Astrocyte (in vitro differentiated cells and primary cell): ENCODE measurements at regions not wholly inside any gene's neighbourhood (a gene's known extent, or its start where the extent isn't known, plus 50 kb on each side); places are given as distances from the start of the nearest gene placed in this dataset.

Source experiments
- DNase-seq: peaks from one replicate; pipeline ENCODE4 v3.0.0-alpha.2; 2010; ENCODE audit warnings: low read depth
- FAIRE-seq: peaks from 2 replicates; lab custom pipeline; 2011; peaks lifted over from hg19 to GRCh38; lab: Jason Lieb, UNC
- H2AFZ ChIP-seq: 2 replicates; pipeline ENCODE4 v1.6.0; 2012; ENCODE audit warnings: low read depth, low read length, inconsistent platforms
- H3K27ac ChIP-seq: 2 replicates; pipeline ENCODE4 v1.5.1; 2011; ENCODE audit warnings: low read depth, low read length, inconsistent platforms
- H3K27me3 ChIP-seq: 2 replicates; pipeline ENCODE4 v1.6.0; 2011; ENCODE audit warnings: low read length, inconsistent platforms; ENCODE audit not compliant: insufficient read depth
- H3K36me3 ChIP-seq: 2 replicates; pipeline ENCODE4 v1.5.1; 2011; ENCODE audit warnings: low read length, inconsistent platforms; ENCODE audit not compliant: insufficient read depth
- H3K4me1 ChIP-seq: 2 replicates; pipeline ENCODE4 v1.5.1; 2011; ENCODE audit warnings: low read length, inconsistent platforms; ENCODE audit not compliant: insufficient read depth
- H3K4me2 ChIP-seq: 2 replicates; pipeline ENCODE4 v1.6.0; 2012; ENCODE audit warnings: low read length, inconsistent platforms
- H3K4me3 ChIP-seq: 2 replicates; pipeline ENCODE4 v1.5.1; 2011; ENCODE audit warnings: low read depth, mild to moderate bottlenecking, low read length, inconsistent platforms; ENCODE audit not compliant: insufficient read depth
- H3K79me2 ChIP-seq: 2 replicates; pipeline ENCODE4 v1.6.0; 2012; ENCODE audit warnings: mild to moderate bottlenecking, low read length, inconsistent platforms; ENCODE audit not compliant: insufficient read depth
- H3K9ac ChIP-seq: 2 replicates; pipeline ENCODE4 v1.6.0; 2012; ENCODE audit warnings: mild to moderate bottlenecking, low read length, inconsistent platforms
- H3K9me3 ChIP-seq: 2 replicates; pipeline ENCODE4 v1.5.1; 2012; ENCODE audit warnings: low read depth, mild to moderate bottlenecking, low read length, inconsistent platforms; ENCODE audit not compliant: insufficient read depth
- H4K20me1 ChIP-seq: 2 replicates; pipeline ENCODE4 v1.6.0; 2012; ENCODE audit warnings: low read length, inconsistent platforms; ENCODE audit not compliant: insufficient read depth
- H3K27ac Mint-ChIP-seq: one replicate; pipeline ENCODE4 v1.8.0; 2021; ENCODE audit warnings: mild to moderate bottlenecking, mixed read lengths; ENCODE audit not compliant: unreplicated experiment
- H3K27me3 Mint-ChIP-seq: one replicate; pipeline ENCODE4 v1.8.0; 2021; ENCODE audit warnings: low read depth, mixed read lengths; ENCODE audit not compliant: unreplicated experiment
- H3K36me3 Mint-ChIP-seq: one replicate; pipeline ENCODE4 v1.8.0; 2021; ENCODE audit warnings: low read depth, mixed read lengths; ENCODE audit not compliant: unreplicated experiment
- H3K4me1 Mint-ChIP-seq: one replicate; pipeline ENCODE4 v1.8.0; 2021; ENCODE audit warnings: low read depth, mixed read lengths; ENCODE audit not compliant: unreplicated experiment
- H3K4me3 Mint-ChIP-seq: one replicate; pipeline ENCODE4 v1.8.0; 2021; ENCODE audit warnings: mild to moderate bottlenecking, moderate library complexity, mixed read lengths; ENCODE audit not compliant: unreplicated experiment
- H3K9me3 Mint-ChIP-seq: one replicate; pipeline ENCODE4 v1.8.0; 2021; ENCODE audit warnings: mild to moderate bottlenecking, mixed read lengths; ENCODE audit not compliant: unreplicated experiment
- CTCF ChIP-seq: IDR thresholded peaks from 2 replicates; pipeline ENCODE4 v1.5.1; 2011; ENCODE audit warnings: low read depth, mild to moderate bottlenecking, inconsistent platforms, low read length, moderate library complexity; ENCODE audit not compliant: insufficient read depth
- EZH2 ChIP-seq: IDR thresholded peaks from 2 replicates; pipeline ENCODE4 v1.6.1; 2012; ENCODE audit warnings: mild to moderate bottlenecking, low read length, inconsistent platforms; ENCODE audit not compliant: insufficient read depth

- no peaks in the 10 kb centered on the region for H4K20me1 ChIP-seq
- no peak for TF ChIP-seq EZH2
- no peak for TF ChIP-seq CTCF
- peaks cover 9% of the 10 kb centered on the region for H3K27me3 ChIP-seq
- Mint-ChIP-seq H3K36me3 (no peaks in the 10 kb centered on the region), H3K27ac (no peak overlapping the region), H3K4me1 (no peaks in the 10 kb centered on the region), H3K4me3 (no peak overlapping the region), H3K9me3 (peaks cover 7% of the 10 kb centered on the region), H3K27me3 (peaks cover 6% of the 10 kb centered on the region)
- H3K79me2 ChIP-seq = no peaks in the 10 kb centered on the region
- DNase-seq (no peak), FAIRE-seq (no peak)
- H3K27ac ChIP-seq = no peak overlapping the region
- H2AFZ ChIP-seq = no peak overlapping the region
- no peaks in the 10 kb centered on the region for H3K36me3 ChIP-seq
- no peaks in the 10 kb centered on the region for H3K9me3 ChIP-seq
- H3K4me1 ChIP-seq = no peaks in the 10 kb centered on the region
- H3K4me2 ChIP-seq = no peak overlapping the region
- H3K9ac ChIP-seq = no peak overlapping the region
- H3K4me3 ChIP-seq = no peak overlapping the region
Observed at GRCh38 chr9:38259056-38259455, 133.4 kb upstream of the ALDH1B1 start.

GRCh38 chr9:38257626-38258215 lies 134.8 kb upstream of the ALDH1B1 start:
- Histone ChIP-seq H4K20me1 (no peaks in the 10 kb centered on the region), H3K4me3 (no peak overlapping the region), H3K79me2 (no peaks in the 10 kb centered on the region), H3K27ac (no peak overlapping the region), H3K27me3 (peaks cover 9% of the 10 kb centered on the region), H3K9ac (no peak overlapping the region), H3K4me2 (no peak overlapping the region), H3K4me1 (peaks cover 2% of the 10 kb centered on the region), H3K36me3 (no peaks in the 10 kb centered on the region), H2AFZ (no peak overlapping the region), H3K9me3 (no peaks in the 10 kb centered on the region)
- H3K4me3 Mint-ChIP-seq = no peak overlapping the region
- H3K9me3 Mint-ChIP-seq = peaks cover 7% of the 10 kb centered on the region
- DNase-seq (no peak), FAIRE-seq (no peak)
- H3K4me1 Mint-ChIP-seq = peaks cover 6% of the 10 kb centered on the region
- H3K27me3 Mint-ChIP-seq = peaks cover 6% of the 10 kb centered on the region
- TF ChIP-seq CTCF = no peak
- no peak for TF ChIP-seq EZH2
- no peaks in the 10 kb centered on the region for H3K36me3 Mint-ChIP-seq
- H3K27ac Mint-ChIP-seq = no peak overlapping the region

- no peaks in the 10 kb centered on the region for H3K9me3 ChIP-seq
- no peak for FAIRE-seq
Observed at GRCh38 chr9:38256461-38256860, 136.0 kb upstream of the ALDH1B1 start.

More at GRCh38 chr9:38256461-38256860, 136.0 kb upstream of the ALDH1B1 start:
- no peaks in the 10 kb centered on the region for H3K79me2 ChIP-seq
- no peak overlapping the region for H3K4me2 ChIP-seq
- H3K4me1 ChIP-seq = peaks cover 3% of the 10 kb centered on the region
- TF ChIP-seq EZH2 = no peak
- no peak for TF ChIP-seq CTCF
- Mint-ChIP-seq H3K4me1 (peaks cover 14% of the 10 kb centered on the region), H3K27me3 (peaks cover 6% of the 10 kb centered on the region), H3K9me3 (peaks cover 10% of the 10 kb centered on the region), H3K4me3 (no peak overlapping the region), H3K27ac (no peak overlapping the region), H3K36me3 (no peaks in the 10 kb centered on the region)
- H3K27ac ChIP-seq = no peak overlapping the region
- DNase-seq = no peak
- no peaks in the 10 kb centered on the region for H4K20me1 ChIP-seq
- peaks cover 9% of the 10 kb centered on the region for H3K27me3 ChIP-seq
- no peak overlapping the region for H3K9ac ChIP-seq
- no peaks in the 10 kb centered on the region for H3K36me3 ChIP-seq
- H3K4me3 ChIP-seq = no peak overlapping the region
- no peak overlapping the region for H2AFZ ChIP-seq
